NT2/D1 (cell line): ENCODE measurements at regions not wholly inside any gene's neighbourhood (a gene's known extent, or its start where the extent isn't known, plus 50 kb on each side); places are given as distances from the start of the nearest gene placed in this dataset.
A peak's percentile ranks its signal among the peaks of the same experiment; 100 is the strongest.
"Not testable (repeated sequence)": the region's sequence is repeated elsewhere in the genome, so short reads cannot be mapped to it uniquely, and the experiment has no call there.

Experiments
- DNase-seq: peaks from one replicate; pipeline ENCODE4 v3.0.0-alpha.2; 2011; ENCODE audit warnings: low read depth, low spot score
- H3K27me3 ChIP-seq: 2 replicates; pipeline ENCODE4 v1.6.0; 2011; ENCODE audit warnings: mild to moderate bottlenecking; ENCODE audit not compliant: insufficient read length, insufficient read depth
- H3K36me3 ChIP-seq: 2 replicates; pipeline ENCODE4 v1.6.1; 2011; ENCODE audit warnings: mild to moderate bottlenecking, low read length, mixed read lengths; ENCODE audit not compliant: insufficient read depth, insufficient read length
- H3K4me1 ChIP-seq: 2 replicates; pipeline ENCODE4 v1.5.1; 2011; ENCODE audit not compliant: insufficient read depth, insufficient read length
- H3K4me3 ChIP-seq: 2 replicates; pipeline ENCODE4 v1.5.1; 2011; ENCODE audit warnings: low read depth; ENCODE audit not compliant: insufficient read length
- H3K9ac ChIP-seq: 2 replicates; pipeline ENCODE4 v1.6.0; 2011; ENCODE audit warnings: low read depth; ENCODE audit not compliant: insufficient read length
- H3K9me3 ChIP-seq: 2 replicates; pipeline ENCODE4 v1.5.1; 2011; ENCODE audit warnings: mild to moderate bottlenecking, low read length; ENCODE audit not compliant: insufficient read depth
- SUZ12 ChIP-seq: IDR thresholded peaks from 2 replicates; pipeline ENCODE4 v1.6.1; 2011; ENCODE audit not compliant: insufficient read length, insufficient read depth; ENCODE audit errors: extremely low read depth
- YY1 ChIP-seq: IDR thresholded peaks from 2 replicates; pipeline ENCODE4 v1.6.1; 2011; ENCODE audit not compliant: insufficient read length, insufficient read depth
- ZNF274 ChIP-seq: IDR thresholded peaks from 2 replicates; pipeline ENCODE4 v1.6.1; 2011; ENCODE audit warnings: mild to moderate bottlenecking, low read depth, low read length

DNA sequence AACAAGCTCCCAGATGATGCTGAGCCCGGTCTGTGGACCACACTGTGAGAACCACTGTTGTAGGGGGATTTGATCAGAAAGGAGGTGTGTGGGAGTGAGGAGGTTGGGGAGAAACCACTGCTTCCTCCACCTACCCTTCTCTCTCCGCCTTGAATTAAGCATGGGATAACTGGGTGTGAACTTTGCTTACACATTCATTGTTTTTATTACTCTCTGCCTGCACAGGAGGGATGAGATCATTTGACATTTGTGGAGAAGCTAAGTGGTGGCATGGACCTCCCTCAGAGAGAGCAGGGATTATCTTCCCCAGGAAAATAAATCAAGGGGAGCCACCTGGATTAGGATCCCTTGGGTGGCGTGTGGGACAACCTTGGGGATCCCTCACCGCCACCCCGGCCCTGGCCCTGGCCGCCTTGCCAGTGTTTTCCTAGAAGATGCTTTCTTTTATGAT, 212.1 kb upstream of the ATP6AP2 start:
- DNase-seq: no peak
- H3K9me3 ChIP-seq: no peaks in the 10 kb centered on the region
- H3K27me3 ChIP-seq: no peaks in the 10 kb centered on the region
- H3K4me1 ChIP-seq: peaks cover 3% of the 10 kb centered on the region
- H3K9ac ChIP-seq: no peak overlapping the region
- H3K4me3 ChIP-seq: no peak overlapping the region
- TF ChIP-seq YY1 (no peak), ZNF274 (no peak), SUZ12 (no peak)
- H3K36me3 ChIP-seq: no peaks in the 10 kb centered on the region

DNA sequence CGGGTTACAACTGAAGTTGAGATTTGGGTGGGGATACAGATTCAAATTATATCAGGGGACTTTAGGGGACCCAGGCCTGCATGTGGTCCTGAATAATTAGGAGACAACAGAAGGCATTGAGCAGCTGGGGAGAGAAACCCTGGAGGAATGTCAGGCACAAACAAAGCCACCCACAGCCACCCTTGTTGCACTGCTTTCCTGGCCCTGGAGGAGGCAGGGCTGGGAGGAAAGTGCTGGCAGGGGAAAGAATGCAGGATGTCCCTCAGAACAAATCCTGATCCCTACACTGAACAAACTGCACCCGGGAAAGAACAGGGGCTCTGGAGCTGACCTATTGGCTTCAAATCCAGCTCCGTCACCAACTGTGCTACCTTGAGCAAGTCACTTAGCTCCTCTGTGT, 214.1 kb upstream of the ATP6AP2 start:
- Histone ChIP-seq H3K4me3 (no peak overlapping the region), H3K9ac (no peak overlapping the region), H3K4me1 (peaks cover 3% of the 10 kb centered on the region), H3K27me3 (no peaks in the 10 kb centered on the region), H3K9me3 (no peaks in the 10 kb centered on the region), H3K36me3 (no peaks in the 10 kb centered on the region)
- no peak for TF ChIP-seq YY1
- no peak for TF ChIP-seq ZNF274
- no peak for TF ChIP-seq SUZ12
- DNase-seq: peak; percentile 57

DNA sequence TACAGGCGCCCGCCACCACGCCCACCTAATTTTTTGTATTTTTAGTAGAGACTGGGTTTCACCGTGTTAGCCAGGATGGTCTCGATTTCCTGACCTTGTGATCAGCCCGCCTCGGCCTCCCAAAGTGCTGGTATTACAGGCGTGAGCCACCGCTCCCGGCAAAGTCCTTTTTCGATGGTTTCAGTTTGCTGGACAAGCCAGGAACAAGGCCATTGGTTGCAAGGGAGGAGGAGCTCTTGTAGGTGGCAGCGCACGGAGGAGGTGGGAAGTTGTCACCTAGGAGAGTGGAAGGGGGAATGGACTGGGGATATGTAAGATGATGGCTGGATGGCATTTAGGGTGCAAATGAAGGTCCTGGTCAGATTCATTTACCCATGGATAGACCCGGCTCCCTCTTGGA, 218.5 kb upstream of the ATP6AP2 start:
- not testable (repeated sequence) for H3K36me3 ChIP-seq, H3K9me3 ChIP-seq, H3K4me3 ChIP-seq, H3K9ac ChIP-seq, H3K27me3 ChIP-seq, DNase-seq, H3K4me1 ChIP-seq

DNA sequence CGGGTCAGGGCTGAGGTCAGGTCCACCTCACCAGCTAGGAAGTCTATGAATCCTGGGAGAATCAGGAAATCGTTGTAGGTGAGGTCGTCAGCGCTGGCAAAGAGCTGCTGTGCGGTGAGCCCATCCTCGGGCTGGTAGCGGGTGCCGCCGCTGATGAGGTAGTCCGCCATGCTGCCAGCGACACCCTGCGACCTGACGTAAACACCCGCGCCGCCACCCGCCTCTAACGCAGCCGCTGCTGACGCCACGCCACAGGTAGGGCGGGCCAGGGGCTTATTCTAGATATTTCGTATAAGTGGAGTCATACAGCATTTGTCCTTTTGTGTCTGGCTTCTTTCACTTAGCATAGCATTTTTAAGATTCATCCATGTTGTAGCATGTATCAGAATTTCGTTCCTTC, 220.2 kb upstream of the ATP6AP2 start:
- H3K9ac ChIP-seq: no peak overlapping the region
- no peaks in the 10 kb centered on the region for H3K9me3 ChIP-seq
- DNase-seq: no peak
- H3K4me3 ChIP-seq: no peak overlapping the region
- TF ChIP-seq YY1: no peak
- H3K4me1 ChIP-seq: no peaks in the 10 kb centered on the region
- H3K27me3 ChIP-seq: no peaks in the 10 kb centered on the region
- H3K36me3 ChIP-seq: no peaks in the 10 kb centered on the region

DNA sequence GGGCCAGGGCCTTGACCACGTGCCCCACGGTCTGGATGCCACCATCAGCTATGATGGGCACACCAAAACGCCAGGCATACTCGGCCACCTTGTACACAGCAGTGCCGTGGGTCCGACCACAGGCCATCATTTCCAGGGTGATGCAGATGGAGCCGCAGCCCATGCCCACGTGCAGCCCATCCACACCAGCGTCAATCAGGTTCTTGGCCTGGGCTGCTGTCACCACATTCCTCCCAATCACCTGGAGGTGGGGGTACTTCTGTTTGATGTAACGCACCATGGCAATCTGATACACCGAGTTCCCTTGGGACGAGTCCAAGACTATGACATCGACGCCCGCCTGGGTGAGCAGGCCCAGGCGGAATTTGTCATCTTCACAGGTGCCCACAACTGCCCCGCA, 221.2 kb upstream of the ATP6AP2 start:
- Histone ChIP-seq H3K9me3 (no peaks in the 10 kb centered on the region), H3K27me3 (no peaks in the 10 kb centered on the region), H3K4me1 (no peaks in the 10 kb centered on the region), H3K9ac (no peak overlapping the region), H3K4me3 (no peak overlapping the region), H3K36me3 (no peaks in the 10 kb centered on the region)
- TF ChIP-seq SUZ12: no peak
- TF ChIP-seq YY1: no peak
- TF ChIP-seq ZNF274: no peak
- no peak for DNase-seq

DNA sequence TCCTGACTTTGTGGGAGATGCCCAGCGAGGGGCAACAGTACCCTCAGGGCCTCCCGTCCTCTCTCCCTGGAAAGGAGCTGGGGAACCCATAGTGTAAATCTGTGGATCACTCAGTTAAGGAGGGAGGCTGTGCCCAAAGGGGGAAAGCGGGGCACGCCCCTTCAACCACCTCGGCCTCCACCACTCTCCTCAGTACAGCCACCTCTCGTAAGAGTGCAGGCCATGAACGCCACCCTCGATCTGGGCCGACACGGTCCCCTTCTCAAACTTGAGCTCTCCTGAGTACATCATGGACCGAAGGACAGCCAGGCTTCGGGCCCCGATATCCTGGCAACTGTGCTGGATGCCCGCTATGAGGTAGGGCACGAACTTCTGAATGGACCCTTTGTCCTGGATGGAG, 221.8 kb upstream of the ATP6AP2 start:
- no peaks in the 10 kb centered on the region for H3K36me3 ChIP-seq

DNA sequence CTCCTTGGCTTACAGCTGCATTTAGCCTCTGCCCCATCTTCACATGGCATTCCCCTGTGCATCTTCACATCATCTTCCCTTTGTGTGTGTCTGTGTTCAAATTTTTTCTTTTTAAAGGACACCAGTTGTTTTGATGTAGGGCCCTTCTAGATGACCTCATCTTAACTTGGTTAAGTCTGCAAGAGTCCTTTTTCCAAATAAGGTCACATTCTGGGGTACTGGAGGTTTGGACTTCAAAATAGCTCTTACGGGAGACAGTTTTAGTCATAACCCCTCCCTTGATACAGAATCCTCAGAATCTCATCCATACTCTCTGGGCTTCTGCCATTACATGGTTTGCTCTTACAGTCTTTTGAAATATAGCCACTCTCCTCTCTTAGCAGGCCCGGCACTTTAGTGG, 231.5 kb upstream of the ATP6AP2 start:
- H3K27me3 ChIP-seq: no peaks in the 10 kb centered on the region
- H3K4me3 ChIP-seq: no peak overlapping the region
- no peaks in the 10 kb centered on the region for H3K36me3 ChIP-seq
- H3K9me3 ChIP-seq: peaks cover 25% of the 10 kb centered on the region; the same call in 1 of the 2 replicates
- no peak for DNase-seq
- no peak overlapping the region for H3K9ac ChIP-seq
- no peak for TF ChIP-seq SUZ12
- TF ChIP-seq YY1: no peak
- TF ChIP-seq ZNF274: no peak
- no peaks in the 10 kb centered on the region for H3K4me1 ChIP-seq

More for the DNA sequence above, 221.8 kb upstream of the ATP6AP2 start:
- no peaks in the 10 kb centered on the region for H3K4me1 ChIP-seq
- H3K27me3 ChIP-seq: no peaks in the 10 kb centered on the region
- H3K9me3 ChIP-seq: no peaks in the 10 kb centered on the region
- H3K9ac ChIP-seq: no peak overlapping the region
- TF ChIP-seq SUZ12 (no peak), YY1 (no peak), ZNF274 (no peak)
- no peak for DNase-seq
- no peak overlapping the region for H3K4me3 ChIP-seq

DNA sequence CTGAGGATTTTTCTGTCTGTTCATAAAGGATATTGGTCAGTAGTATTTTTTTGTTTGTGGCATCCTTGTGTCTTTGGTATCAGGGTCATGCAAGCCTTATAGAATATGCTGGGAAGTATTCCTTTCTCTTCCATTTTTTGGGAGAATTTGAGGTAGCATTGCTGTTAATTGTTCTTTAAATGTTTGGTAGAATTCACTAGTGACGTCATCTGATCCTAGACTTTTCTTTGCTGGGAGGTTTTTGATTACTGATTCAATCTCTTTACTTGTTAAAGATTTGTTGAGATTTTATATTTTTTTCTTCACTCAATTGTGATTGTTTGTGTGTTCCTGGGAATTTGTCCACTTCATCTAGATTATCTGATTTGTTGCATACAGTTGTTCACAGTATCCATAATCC, 234.4 kb upstream of the ATP6AP2 start:
- no peaks in the 10 kb centered on the region for H3K36me3 ChIP-seq
- no peak overlapping the region for H3K4me3 ChIP-seq
- H3K9me3 ChIP-seq: peaks cover 30% of the 10 kb centered on the region; the same call in 1 of the 2 replicates
- H3K4me1 ChIP-seq: no peaks in the 10 kb centered on the region
- no peak overlapping the region for H3K9ac ChIP-seq
- H3K27me3 ChIP-seq: no peaks in the 10 kb centered on the region
- no peak for DNase-seq
- TF ChIP-seq SUZ12: no peak
- no peak for TF ChIP-seq YY1
- no peak for TF ChIP-seq ZNF274
